Skeletal muscle tissue (tissue), 3 donors: ENCODE measurements at regions not wholly inside any gene's neighbourhood (a gene's known extent, or its start where the extent isn't known, plus 50 kb on each side); places are given as distances from the start of the nearest gene placed in this dataset.

ENCODE experiments used
- H3K27ac ChIP-seq: one replicate; pipeline ENCODE4 v1.7.0; 2013; ENCODE audit warnings: mild to moderate bottlenecking, low read depth, low read length, inconsistent platforms
- H3K27me3 ChIP-seq, 3 donors: one replicate each; pipeline ENCODE4 v1.7.0; 2013; ENCODE audit warnings: low read length in 3 of 3; ENCODE audit not compliant: control insufficient read depth in 3 of 3, insufficient read depth in 3 of 3
- H3K36me3 ChIP-seq, 3 donors: one replicate each; pipeline ENCODE4 v1.7.0; 2013; ENCODE audit warnings: low read length in 3 of 3; ENCODE audit not compliant: control insufficient read depth in 3 of 3, insufficient read depth in 3 of 3
- H3K4me1 ChIP-seq, 3 donors: one replicate each; pipeline ENCODE4 v1.7.0; 2013; ENCODE audit warnings: low read length in 3 of 3, mild to moderate bottlenecking in 3 of 3; ENCODE audit not compliant: control insufficient read depth in 3 of 3, insufficient read depth in 3 of 3
- H3K4me3 ChIP-seq, 3 donors: one replicate each; pipeline ENCODE4 v1.7.0; 2013; ENCODE audit warnings: low read length in 3 of 3
- H3K9ac ChIP-seq, 3 donors: one replicate each; pipeline ENCODE4 v1.7.0; 2013; ENCODE audit warnings: low read length in 3 of 3, mild to moderate bottlenecking in 3 of 3, moderate library complexity in 2 of 3, low read depth in 1 of 3
- H3K9me3 ChIP-seq, 3 donors: one replicate each; pipeline ENCODE4 v1.7.0; 2013; ENCODE audit warnings: low read length in 3 of 3; ENCODE audit not compliant: control insufficient read depth in 3 of 3
- donor health status: Osteomylitis.

GRCh38 chr6:141141870-141142269 lies 990.9 kb upstream of the GJE1 start:
- Histone ChIP-seq H3K27ac (no peak overlapping the region), H3K4me1 (no peaks in the 10 kb centered on the region), H3K4me3 (no peak overlapping the region), H3K27me3 (no peaks in the 10 kb centered on the region), H3K9me3 (no peaks in the 10 kb centered on the region), H3K36me3 (no peaks in the 10 kb centered on the region), H3K9ac (no peak overlapping the region)

GRCh38 chr6:141140905-141141304 lies 991.8 kb upstream of the GJE1 start:
- Histone ChIP-seq H3K36me3 (no peaks in the 10 kb centered on the region), H3K4me1 (no peaks in the 10 kb centered on the region), H3K27ac (no peak overlapping the region), H3K4me3 (no peak overlapping the region), H3K27me3 (no peaks in the 10 kb centered on the region), H3K9ac (no peak overlapping the region), H3K9me3 (no peaks in the 10 kb centered on the region)

GRCh38 chr6:141139461-141139860 lies 993.3 kb upstream of the GJE1 start:
- no peaks in the 10 kb centered on the region for H3K36me3 ChIP-seq
- H3K9ac ChIP-seq = no peak overlapping the region
- no peak overlapping the region for H3K27ac ChIP-seq
- no peaks in the 10 kb centered on the region for H3K9me3 ChIP-seq
- H3K4me1 ChIP-seq = no peaks in the 10 kb centered on the region
- H3K4me3 ChIP-seq = no peak overlapping the region
- H3K27me3 ChIP-seq = no peaks in the 10 kb centered on the region

GRCh38 chr6:141134723-141135122 lies 998.0 kb upstream of the GJE1 start:
- H3K9ac ChIP-seq = no peak overlapping the region
- no peak overlapping the region for H3K27ac ChIP-seq
- no peaks in the 10 kb centered on the region for H3K9me3 ChIP-seq
- H3K27me3 ChIP-seq = no peaks in the 10 kb centered on the region
- H3K4me1 ChIP-seq = no peaks in the 10 kb centered on the region
- H3K36me3 ChIP-seq = no peaks in the 10 kb centered on the region
- no peak overlapping the region for H3K4me3 ChIP-seq

- Histone ChIP-seq H3K9me3 (no peaks in the 10 kb centered on the region), H3K4me1 (no peaks in the 10 kb centered on the region), H3K9ac (no peak overlapping the region), H3K36me3 (no peaks in the 10 kb centered on the region), H3K27ac (no peak overlapping the region), H3K27me3 (no peaks in the 10 kb centered on the region), H3K4me3 (no peak overlapping the region)
Observed at GRCh38 chr6:141133836-141134235, 998.9 kb upstream of the GJE1 start.

GRCh38 chr6:141133346-141133745 lies 999.4 kb upstream of the GJE1 start:
- no peaks in the 10 kb centered on the region for H3K9me3 ChIP-seq
- H3K36me3 ChIP-seq = no peaks in the 10 kb centered on the region
- H3K27me3 ChIP-seq = no peaks in the 10 kb centered on the region
- no peak overlapping the region for H3K27ac ChIP-seq
- no peak overlapping the region for H3K4me3 ChIP-seq
- no peaks in the 10 kb centered on the region for H3K4me1 ChIP-seq
- H3K9ac ChIP-seq = no peak overlapping the region

GRCh38 chr6:141131616-141132015 lies 1001.1 kb upstream of the GJE1 start:
- Histone ChIP-seq H3K9ac (no peak overlapping the region), H3K9me3 (no peaks in the 10 kb centered on the region), H3K4me3 (no peak overlapping the region), H3K4me1 (no peaks in the 10 kb centered on the region), H3K36me3 (no peaks in the 10 kb centered on the region), H3K27ac (no peak overlapping the region), H3K27me3 (no peaks in the 10 kb centered on the region)

- Histone ChIP-seq H3K36me3 (no peaks in the 10 kb centered on the region), H3K27me3 (no peaks in the 10 kb centered on the region), H3K9ac (no peak overlapping the region), H3K27ac (no peak overlapping the region), H3K4me3 (no peak overlapping the region), H3K4me1 (no peaks in the 10 kb centered on the region), H3K9me3 (no peaks in the 10 kb centered on the region)
Observed at GRCh38 chr6:141123497-141123896, 1009.2 kb upstream of the GJE1 start.

GRCh38 chr6:141123049-141123448 lies 1009.7 kb upstream of the GJE1 start:
- Histone ChIP-seq H3K4me3 (no peak overlapping the region), H3K27ac (no peak overlapping the region), H3K27me3 (no peaks in the 10 kb centered on the region), H3K36me3 (no peaks in the 10 kb centered on the region), H3K4me1 (no peaks in the 10 kb centered on the region), H3K9me3 (no peaks in the 10 kb centered on the region), H3K9ac (no peak overlapping the region)

GRCh38 chr6:141118991-141119390 lies 1013.7 kb upstream of the GJE1 start:
- no peaks in the 10 kb centered on the region for H3K4me1 ChIP-seq
- no peaks in the 10 kb centered on the region for H3K36me3 ChIP-seq
- no peak overlapping the region for H3K27ac ChIP-seq
- no peak overlapping the region for H3K9ac ChIP-seq
- no peaks in the 10 kb centered on the region for H3K27me3 ChIP-seq
- H3K9me3 ChIP-seq = no peaks in the 10 kb centered on the region
- H3K4me3 ChIP-seq = no peak overlapping the region

- no peak overlapping the region for H3K27ac ChIP-seq
- H3K27me3 ChIP-seq = no peaks in the 10 kb centered on the region
- no peaks in the 10 kb centered on the region for H3K9me3 ChIP-seq
- H3K4me3 ChIP-seq = no peak overlapping the region
- H3K36me3 ChIP-seq = no peaks in the 10 kb centered on the region
- no peaks in the 10 kb centered on the region for H3K4me1 ChIP-seq
- no peak overlapping the region for H3K9ac ChIP-seq
Observed at GRCh38 chr6:141117874-141118273, 1014.9 kb upstream of the GJE1 start.
